Embryonic facial prominence (tissue), 1 donor: ENCODE measurements at regions not wholly inside any gene's neighbourhood (a gene's known extent, or its start where the extent isn't known, plus 50 kb on each side); places are given as distances from the start of the nearest gene placed in this dataset.
"Not testable (repeated sequence)": the region's sequence is repeated elsewhere in the genome, so short reads cannot be mapped to it uniquely, and the experiment has no call there.

Experiments
- DNase-seq: peaks from one replicate; pipeline ENCODE4 v3.0.0-alpha.2; 2016; ENCODE audit errors: extremely low spot score

- DNase-seq: no peak
These were observed 1291.7 kb upstream of the MIR17HG start for GRCh38 chr13:90055760-90056159.

GRCh38 chr13:90064226-90064625, 1283.3 kb upstream of the MIR17HG start:
- not testable (repeated sequence) for DNase-seq

GRCh38 chr13:90068658-90069057, 1278.8 kb upstream of the MIR17HG start:
- no peak for DNase-seq

- DNase-seq: no peak
These were observed 1277.1 kb upstream of the MIR17HG start for GRCh38 chr13:90070362-90070761.

GRCh38 chr13:90070837-90071525, 1276.5 kb upstream of the MIR17HG start:
- no peak for DNase-seq

GRCh38 chr13:90084684-90085290, 1262.7 kb upstream of the MIR17HG start:
- no peak for DNase-seq

GRCh38 chr13:90089051-90089450, 1258.4 kb upstream of the MIR17HG start:
- DNase-seq: no peak

GRCh38 chr13:90091611-90092010, 1255.9 kb upstream of the MIR17HG start:
- no peak for DNase-seq

GRCh38 chr13:90094357-90094756, 1253.1 kb upstream of the MIR17HG start:
- DNase-seq: no peak

GRCh38 chr13:90098577-90098976, 1248.9 kb upstream of the MIR17HG start:
- no peak for DNase-seq

- no peak for DNase-seq
These were observed 1247.6 kb upstream of the MIR17HG start for GRCh38 chr13:90099847-90100246.

GRCh38 chr13:90103099-90103784, 1244.2 kb upstream of the MIR17HG start:
- no peak for DNase-seq

- DNase-seq: no peak
These were observed 1242.7 kb upstream of the MIR17HG start for GRCh38 chr13:90104764-90105163.

- DNase-seq: no peak
These were observed 1242.2 kb upstream of the MIR17HG start for GRCh38 chr13:90105276-90105675.

GRCh38 chr13:90105849-90106496, 1241.5 kb upstream of the MIR17HG start:
- DNase-seq: peak; percentile 11

GRCh38 chr13:90107661-90108060, 1239.8 kb upstream of the MIR17HG start:
- DNase-seq: no peak

- DNase-seq: no peak
These were observed 1238.9 kb upstream of the MIR17HG start for GRCh38 chr13:90108547-90108946.

- DNase-seq: no peak
These were observed 1231.4 kb upstream of the MIR17HG start for GRCh38 chr13:90116121-90116520.

- no peak for DNase-seq
These were observed 1228.9 kb upstream of the MIR17HG start for GRCh38 chr13:90118467-90119071.

GRCh38 chr13:90120026-90120425, 1227.5 kb upstream of the MIR17HG start:
- DNase-seq: no peak

GRCh38 chr13:90121784-90122183, 1225.7 kb upstream of the MIR17HG start:
- no peak for DNase-seq

- no peak for DNase-seq
These were observed 1225.0 kb upstream of the MIR17HG start for GRCh38 chr13:90122531-90122930.
